Astrocyte (in vitro differentiated cells and primary cell): ENCODE measurements at regions not wholly inside any gene's neighbourhood (a gene's known extent, or its start where the extent isn't known, plus 50 kb on each side); places are given as distances from the start of the nearest gene placed in this dataset.
"Not testable (repeated sequence)": the region's sequence is repeated elsewhere in the genome, so short reads cannot be mapped to it uniquely, and the experiment has no call there.

Source experiments
- CTCF ChIP-seq: IDR thresholded peaks from 2 replicates; pipeline ENCODE4 v1.5.1; 2011; ENCODE audit warnings: low read depth, mild to moderate bottlenecking, inconsistent platforms, low read length, moderate library complexity; ENCODE audit not compliant: insufficient read depth
- EZH2 ChIP-seq: IDR thresholded peaks from 2 replicates; pipeline ENCODE4 v1.6.1; 2012; ENCODE audit warnings: mild to moderate bottlenecking, low read length, inconsistent platforms; ENCODE audit not compliant: insufficient read depth

- not testable (repeated sequence) for TF ChIP-seq CTCF, EZH2
These were observed 58.5 kb upstream of the SCAF4 start for GRCh38 chr21:31790420-31790819.
